HCT116 (cell line): ENCODE measurements at regions not wholly inside any gene's neighbourhood (a gene's known extent, or its start where the extent isn't known, plus 50 kb on each side); places are given as distances from the start of the nearest gene placed in this dataset.

Experiments used
- ATAC-seq: fragments of 200-7000 bp; cut with Tn5 transposase; 2 replicates; pipeline ENCODE4 v1.9.1; 2020; ENCODE audit warnings: mild to moderate bottlenecking, moderate library complexity
- BruUV-seq: library from RNA; stranded (reverse); fragments of 400-500 nt; replicated peaks from 2 replicates; lab custom pipeline; 2021; lab: Mats Ljungman, UMichigan
- CTCF ChIA-PET: fragments of 300-600 bp; sonication (Branson Sonifier 250); formaldehyde crosslinking; loops from one replicate; lab custom pipeline; 2021; ENCODE audit warnings: antibody characterized with exemption; lab: Charles Lee
- POLR2A ChIA-PET: fragments of 300-600, 350-600 bp; sonication (Branson Sonifier 250); formaldehyde crosslinking; loops from one replicate; lab custom pipeline; 2021; ENCODE audit warnings: antibody characterized with exemption; lab: Charles Lee
- RAD21 ChIA-PET, 2 experiments: fragments of 300-600 bp; sonication (Branson Sonifier 250); formaldehyde crosslinking; loops; one replicate each; lab custom pipeline; 2023; ENCODE audit warnings: low total read pairs in 2 of 2; ENCODE audit not compliant: uncharacterized antibody in 2 of 2, unreplicated experiment in 2 of 2, low non-redundant PET in 1 of 2; lab: Charles Lee
- DNase-seq: peaks from one replicate; pipeline ENCODE4 v3.0.0-alpha.2; 2010; ENCODE audit warnings: low read depth, low spot score
- H2AFZ ChIP-seq: fragments of 200-600 bp; shearing (Covaris generic), sonication (generic); 2 replicates; pipeline ENCODE4 v1.6.1; 2017; ENCODE audit warnings: low read depth, mixed run types, mixed read lengths, antibody characterized with exemption, low read length; ENCODE audit not compliant: poor library complexity, severe bottlenecking
- H3K27ac ChIP-seq: 2 replicates; pipeline ENCODE4 v1.5.1; 2012; ENCODE audit warnings: low read depth, low read length
- H3K27me3 ChIP-seq: fragments of 200-600 bp; sonication (generic); 2 replicates; pipeline ENCODE4 v1.6.1; 2016; ENCODE audit warnings: mixed run types, low read length, mixed read lengths; ENCODE audit not compliant: insufficient read depth
- H3K36me3 ChIP-seq, 2 experiments: fragments of 200-500 bp in 1 of 2; fragments of 200-600 bp in 1 of 2; sonication (Bioruptor generic) in 1 of 2; sonication (generic) in 1 of 2; 2 replicates each; pipeline versions ENCODE4 v1.5.1 to v1.6.1; 2014 to 2016; ENCODE audit warnings: low read length in 2 of 2, inconsistent platforms in 1 of 2, mixed read lengths in 1 of 2, mixed run types in 1 of 2; ENCODE audit not compliant: insufficient read depth in 2 of 2, control insufficient read depth in 1 of 2
- H3K4me1 ChIP-seq, 2 experiments: fragments of 200-600 bp in 1 of 2; sonication (generic) in 1 of 2; 2 replicates each; pipeline versions ENCODE4 v1.5.1 to v1.6.1; 2012 to 2017; ENCODE audit warnings: low read length in 2 of 2, inconsistent platforms in 1 of 2, mild to moderate bottlenecking in 1 of 2, mixed read lengths in 1 of 2, mixed run types in 1 of 2, moderate library complexity in 1 of 2; ENCODE audit not compliant: insufficient read depth in 2 of 2, control insufficient read depth in 1 of 2
- H3K4me2 ChIP-seq: fragments of 200-600 bp; sonication (generic); 2 replicates; pipeline ENCODE4 v1.6.1; 2017; ENCODE audit warnings: mixed run types, low read length, mixed read lengths
- H3K4me3 ChIP-seq, 2 experiments: fragments of 200-600 bp in 1 of 2; sonication (generic) in 1 of 2; replicated peaks in 1 of 2; 2 replicates each; pipeline ENCODE4 v1.5.1; 2011 to 2016; ENCODE audit warnings: low read length in 2 of 2, control low read depth in 1 of 2, low read depth in 1 of 2, mild to moderate bottlenecking in 1 of 2, mixed read lengths in 1 of 2, mixed run types in 1 of 2
- H3K79me2 ChIP-seq: fragments of 200-600 bp; sonication (generic); 2 replicates; pipeline ENCODE4 v1.6.1; 2017; ENCODE audit warnings: mild to moderate bottlenecking, mixed run types, low read length, moderate library complexity, mixed read lengths; ENCODE audit not compliant: insufficient read depth
- H3K9ac ChIP-seq: fragments of 200-600 bp; sonication (generic); 2 replicates; pipeline ENCODE4 v1.6.1; 2016; ENCODE audit warnings: low read length, mixed read lengths
- H3K9me2 ChIP-seq: fragments of 200-600 bp; sonication (generic), shearing (Covaris generic); 2 replicates; pipeline ENCODE4 v1.6.1; 2017; ENCODE audit warnings: mixed run types, mild to moderate bottlenecking, moderate library complexity; ENCODE audit not compliant: insufficient read depth
- H3K9me3 ChIP-seq, 2 experiments: fragments of 200-500 bp in 1 of 2; fragments of 200-600 bp in 1 of 2; sonication (Bioruptor generic) in 1 of 2; sonication (generic) in 1 of 2; 2 replicates each; pipeline ENCODE4 v1.6.1; 2014 to 2017; ENCODE audit warnings: low read length in 2 of 2, mixed read lengths in 2 of 2, inconsistent platforms in 1 of 2, low read depth in 1 of 2, mild to moderate bottlenecking in 1 of 2, mixed run types in 1 of 2, moderate library complexity in 1 of 2; ENCODE audit not compliant: control insufficient read depth in 1 of 2, insufficient read depth in 1 of 2
- H4K20me1 ChIP-seq: fragments of 200-600 bp; sonication (generic), shearing (Covaris generic); 2 replicates; pipeline ENCODE4 v1.6.1; 2017; ENCODE audit warnings: mixed run types, mild to moderate bottlenecking, moderate library complexity; ENCODE audit not compliant: insufficient read depth
- CEBPB ChIP-seq: IDR thresholded peaks from 2 replicates; pipeline ENCODE4 v1.6.1; 2012; ENCODE audit warnings: low read depth
- CTCF ChIP-seq, 3 experiments: fragments of 200-600 bp in 1 of 3; sonication (generic) in 1 of 3; IDR thresholded peaks in 2 of 3; conservative IDR thresholded peaks in 1 of 3; 2 replicates each; pipeline ENCODE4 v1.5.1; 2012 to 2017; ENCODE audit warnings: low read depth in 2 of 3, low read length in 2 of 3, antibody characterized with exemption in 1 of 3, borderline replicate concordance in 1 of 3, control low read depth in 1 of 3, mild to moderate bottlenecking in 1 of 3, mixed read lengths in 1 of 3, mixed run types in 1 of 3, moderate library complexity in 1 of 3; ENCODE audit not compliant: insufficient read depth in 1 of 3
- FOSL1 ChIP-seq: IDR thresholded peaks from 2 replicates; pipeline ENCODE4 v1.6.1; 2012; ENCODE audit warnings: low read depth
- JUND ChIP-seq: IDR thresholded peaks from 2 replicates; pipeline ENCODE4 v1.6.1; 2012
- POLR2A ChIP-seq: IDR thresholded peaks from 2 replicates; pipeline ENCODE4 v1.7.0; 2011; ENCODE audit warnings: borderline replicate concordance; ENCODE audit not compliant: insufficient read depth, insufficient read length; ENCODE audit errors: extremely low read depth
- POLR2AphosphoS5 ChIP-seq: IDR thresholded peaks from 2 replicates; pipeline ENCODE4 v1.6.1; 2011; ENCODE audit warnings: mild to moderate bottlenecking, low read depth, low read length, moderate library complexity
- RAD21 ChIP-seq: IDR thresholded peaks from 2 replicates; pipeline ENCODE4 v1.6.1; 2012; ENCODE audit warnings: low read depth, mild to moderate bottlenecking
- REST ChIP-seq: IDR thresholded peaks from 2 replicates; pipeline ENCODE4 v1.6.1; 2012; ENCODE audit warnings: low read depth
- SIN3A ChIP-seq: IDR thresholded peaks from 2 replicates; pipeline ENCODE4 v1.6.1; 2012; ENCODE audit warnings: low read depth
- SP1 ChIP-seq: IDR thresholded peaks from 2 replicates; pipeline ENCODE4 v1.6.1; 2012; ENCODE audit warnings: low read depth
- ZBTB33 ChIP-seq: IDR thresholded peaks from 2 replicates; pipeline ENCODE4 v1.6.1; 2011; ENCODE audit warnings: mild to moderate bottlenecking, low read length, moderate library complexity; ENCODE audit not compliant: insufficient replicate concordance; ENCODE audit errors: extremely low read depth
- ZFX ChIP-seq: fragments of 450-650 bp; IDR thresholded peaks from 2 replicates; pipeline ENCODE4 v1.6.1; 2017
- ZNF274 ChIP-seq: fragments of 200-500 bp; sonication (Bioruptor generic); IDR thresholded peaks from 2 replicates; pipeline ENCODE4 v1.6.1; 2014; ENCODE audit warnings: mild to moderate bottlenecking, low read depth, low read length, inconsistent platforms
- intact Hi-C: fragments of 100-400 bp; cut with micrococcal nuclease; formaldehyde crosslinking; loops from 2 replicates; pipeline ENCODE4 v1.10.0; 2022

GRCh38 chr16:85418978-85419491 lies 194.1 kb upstream of the GSE1 start:
- H3K9me3 ChIP-seq = no peaks in the 10 kb centered on the region; a peak in 1 of 4 replicates
- BruUV-seq = no TSS peak
- intact Hi-C loops = loop anchor here (5.0 kb wide), 1 partner anchor 298 kb away; no protein-coding TSS in a partner anchor
- H4K20me1 ChIP-seq = no peaks in the 10 kb centered on the region
- H2AFZ ChIP-seq = no peak overlapping the region
- no peaks in the 10 kb centered on the region for H3K36me3 ChIP-seq
- POLR2A ChIA-PET = no interaction called here
- no peak for DNase-seq
- no peak overlapping the region for H3K4me3 ChIP-seq
- H3K79me2 ChIP-seq = no peaks in the 10 kb centered on the region
- peaks cover 8 to 16% of the 10 kb centered on the region in 2 experiments for H3K4me1 ChIP-seq
- no peak for TF ChIP-seq JUND
- no peak for TF ChIP-seq ZFX
- no peak for TF ChIP-seq CEBPB
- no peak for TF ChIP-seq POLR2A
- no peak for TF ChIP-seq ZNF274
- peak; percentile 37 for TF ChIP-seq RAD21
- no peak for TF ChIP-seq SIN3A
- peak; percentile 22 to 36 (median 30); a peak in 2 of 6 replicates for TF ChIP-seq CTCF (IDR thresholded peaks at IDR 0.05 in 2 of 3, conservative IDR thresholded peaks at IDR 0.05 in 1 of 3; ENCODE audit: borderline replicate concordance in 1 of 3, insufficient read depth in 1 of 3, low read depth in 2 of 3, low read length in 2 of 3)
- TF ChIP-seq SP1 = no peak
- no peak for TF ChIP-seq REST
- TF ChIP-seq FOSL1 = no peak
- TF ChIP-seq ZBTB33 = no peak
- TF ChIP-seq POLR2AphosphoS5 = no peak
- CTCF ChIA-PET = interaction anchor here (0.8 to 4.3 kb wide), 9 partner anchors 9 to 304 kb away, joined by 3 to 27 read pairs (median 9); partner anchors contain the start of gene GSE1
- H3K27ac ChIP-seq = no peak overlapping the region
- H3K27me3 ChIP-seq = no peaks in the 10 kb centered on the region
- H3K4me2 ChIP-seq = no peak overlapping the region
- no peak for ATAC-seq
- no peaks in the 10 kb centered on the region for H3K9me2 ChIP-seq
- RAD21 ChIA-PET = no interaction called here
- no peak overlapping the region for H3K9ac ChIP-seq
